Astrocyte (in vitro differentiated cells and primary cell): ENCODE measurements at regions not wholly inside any gene's neighbourhood (a gene's known extent, or its start where the extent isn't known, plus 50 kb on each side); places are given as distances from the start of the nearest gene placed in this dataset.

Source experiments
- CTCF ChIP-seq: IDR thresholded peaks from 2 replicates; pipeline ENCODE4 v1.5.1; 2011; ENCODE audit warnings: low read depth, mild to moderate bottlenecking, inconsistent platforms, low read length, moderate library complexity; ENCODE audit not compliant: insufficient read depth
- EZH2 ChIP-seq: IDR thresholded peaks from 2 replicates; pipeline ENCODE4 v1.6.1; 2012; ENCODE audit warnings: mild to moderate bottlenecking, low read length, inconsistent platforms; ENCODE audit not compliant: insufficient read depth

GRCh38 chr2:239792405-239793084, 232.6 kb downstream of the NDUFA10 start:
- TF ChIP-seq CTCF (no peak), EZH2 (no peak)
